Keratinocyte (primary cell): ENCODE measurements at regions not wholly inside any gene's neighbourhood (a gene's known extent, or its start where the extent isn't known, plus 50 kb on each side); places are given as distances from the start of the nearest gene placed in this dataset.

ENCODE experiments used
- DNase-seq: peaks from one replicate; pipeline ENCODE4 v3.0.0-alpha.2; 2011; ENCODE audit warnings: low read depth, missing footprints, low spot score
- FAIRE-seq: peaks from 2 replicates; lab custom pipeline; 2011; peaks lifted over from hg19 to GRCh38; lab: Jason Lieb, UNC
- H2AFZ ChIP-seq: 2 replicates; pipeline ENCODE4 v1.6.0; 2012; ENCODE audit warnings: low read length, control low read depth, inconsistent platforms; ENCODE audit not compliant: control insufficient read depth
- H3K27ac ChIP-seq: 2 replicates; pipeline ENCODE4 v1.5.1; 2011; ENCODE audit warnings: low read length; ENCODE audit not compliant: control insufficient read depth, insufficient read depth
- H3K27me3 ChIP-seq: 3 replicates; pipeline ENCODE4 v1.6.0; 2011; ENCODE audit warnings: low read length; ENCODE audit not compliant: control insufficient read depth, insufficient read depth; ENCODE audit errors: extremely low read depth
- H3K36me3 ChIP-seq, 2 experiments: 2 replicates in 1 of 2; 3 replicates in 1 of 2; pipeline ENCODE4 v1.5.1; 2011; ENCODE audit warnings: low read length in 2 of 2, mild to moderate bottlenecking in 1 of 2; ENCODE audit not compliant: control insufficient read depth in 2 of 2, insufficient read depth in 2 of 2; ENCODE audit errors: extremely low read depth in 1 of 2
- H3K4me1 ChIP-seq: 3 replicates; pipeline ENCODE4 v1.5.1; 2011; ENCODE audit warnings: low read length; ENCODE audit not compliant: control insufficient read depth, insufficient read depth; ENCODE audit errors: extremely low read depth
- H3K4me2 ChIP-seq: 3 replicates; pipeline ENCODE4 v1.6.0; 2011; ENCODE audit warnings: low read depth, low read length; ENCODE audit not compliant: control insufficient read depth, insufficient read depth; ENCODE audit errors: extremely low read depth
- H3K4me3 ChIP-seq, 3 experiments: fragments of 200-600 bp in 1 of 3; sonication (generic) in 1 of 3; 2 replicates in 2 of 3; 3 replicates in 1 of 3; pipeline ENCODE4 v1.5.1; 2011 to 2016; ENCODE audit warnings: low read length in 3 of 3, mild to moderate bottlenecking in 3 of 3, control low read depth in 2 of 3, inconsistent platforms in 1 of 3, low read depth in 1 of 3, mixed read lengths in 1 of 3, mixed run types in 1 of 3, moderate library complexity in 1 of 3; ENCODE audit not compliant: control insufficient read depth in 2 of 3, insufficient read depth in 2 of 3; ENCODE audit errors: extremely low read depth in 1 of 3
- H3K79me2 ChIP-seq: 2 replicates; pipeline ENCODE4 v1.6.0; 2012; ENCODE audit warnings: low read length; ENCODE audit not compliant: control insufficient read depth, insufficient read depth
- H3K9ac ChIP-seq: 3 replicates; pipeline ENCODE4 v1.6.0; 2011; ENCODE audit warnings: low read length; ENCODE audit not compliant: control insufficient read depth, insufficient read depth; ENCODE audit errors: extremely low read depth
- H3K9me1 ChIP-seq: 3 replicates; pipeline ENCODE4 v1.6.0; 2011; ENCODE audit warnings: low read length; ENCODE audit not compliant: control insufficient read depth, insufficient read depth; ENCODE audit errors: extremely low read depth
- H3K9me3 ChIP-seq: 2 replicates; pipeline ENCODE4 v1.5.1; 2012; ENCODE audit warnings: low read depth, low read length; ENCODE audit not compliant: control insufficient read depth
- H4K20me1 ChIP-seq: 3 replicates; pipeline ENCODE4 v1.6.0; 2011; ENCODE audit warnings: low read length; ENCODE audit not compliant: control insufficient read depth, insufficient read depth; ENCODE audit errors: extremely low read depth
- CTCF ChIP-seq, 3 experiments: IDR thresholded peaks in 1 of 3; conservative IDR thresholded peaks in 1 of 3; optimal IDR thresholded peaks in 1 of 3; 2 replicates in 2 of 3; 3 replicates in 1 of 3; pipeline versions ENCODE3 to v1.5.1; 2011; ENCODE audit warnings: low read length in 3 of 3, mild to moderate bottlenecking in 3 of 3, moderate library complexity in 2 of 3, control low read depth in 1 of 3, inconsistent platforms in 1 of 3; ENCODE audit not compliant: insufficient read depth in 2 of 3; ENCODE audit errors: extremely low read depth in 1 of 3
- EZH2 ChIP-seq: IDR thresholded peaks from one replicate; pipeline ENCODE4 v1.6.1; 2012; ENCODE audit warnings: inconsistent platforms, mild to moderate bottlenecking, low read length, moderate library complexity
- dilution Hi-C: fragments of 300-500 bp; cut with MboI; formaldehyde crosslinking; loops from one replicate; pipeline ENCODE4 v1.7.0; 2020; ENCODE audit warnings: low sequenced_read_pairs; ENCODE audit not compliant: extremely low pct_ligation_motif_present

GRCh38 chr20:39660965-39661364, 698.8 kb downstream of the DHX35 start:
- Histone ChIP-seq H3K27ac (no peak overlapping the region), H3K4me2 (no peak overlapping the region)

DNA sequence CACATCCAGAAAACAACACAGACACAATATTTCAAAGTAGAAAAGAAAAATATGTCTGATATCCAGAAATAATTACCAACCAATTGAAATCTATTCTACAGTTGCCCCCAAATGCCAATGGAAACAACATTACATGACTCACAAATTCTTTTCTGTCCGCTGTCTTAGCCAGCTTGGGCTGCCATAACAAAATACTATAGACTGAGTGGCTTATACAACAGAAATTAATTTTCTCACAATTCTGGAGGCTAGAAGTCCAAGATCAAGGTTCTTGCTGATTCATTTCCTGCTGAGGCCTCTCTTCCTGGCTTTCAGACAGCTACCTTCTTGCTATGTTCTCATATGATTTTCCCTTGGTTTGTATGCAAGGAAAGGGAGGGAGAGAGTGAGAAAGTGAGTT, 698.1 kb downstream of the DHX35 start:
- no peak for TF ChIP-seq CTCF (optimal IDR thresholded peaks at IDR 0.05 in 1 of 3, IDR thresholded peaks at IDR 0.05 in 1 of 3, conservative IDR thresholded peaks at IDR 0.05 in 1 of 3; ENCODE audit: extremely low read depth in 1 of 3, insufficient read depth in 2 of 3, low read length in 3 of 3)
- TF ChIP-seq EZH2, result no peak
- Histone ChIP-seq H2AFZ (no peak overlapping the region), H3K9me1 (no peaks in the 10 kb centered on the region), H3K36me3 (no peaks in the 10 kb centered on the region), H3K4me2 (no peak overlapping the region), H3K79me2 (no peaks in the 10 kb centered on the region), H3K4me3 (no peak overlapping the region), H3K27me3 (no peaks in the 10 kb centered on the region), H4K20me1 (no peaks in the 10 kb centered on the region), H3K4me1 (peaks cover 10% of the 10 kb centered on the region), H3K9ac (no peak overlapping the region), H3K9me3 (no peaks in the 10 kb centered on the region), H3K27ac (no peak overlapping the region)
- DNase-seq (no peak), FAIRE-seq (no peak)
- dilution Hi-C loops, result no loop called here

More at GRCh38 chr20:39660965-39661364, 698.8 kb downstream of the DHX35 start:
- Histone ChIP-seq H3K79me2 (no peaks in the 10 kb centered on the region), H4K20me1 (no peaks in the 10 kb centered on the region), H3K4me1 (peaks cover 10% of the 10 kb centered on the region), H3K9me1 (no peaks in the 10 kb centered on the region), H3K9ac (no peak overlapping the region), H3K27me3 (no peaks in the 10 kb centered on the region), H3K9me3 (no peaks in the 10 kb centered on the region), H2AFZ (no peak overlapping the region), H3K4me3 (no peak overlapping the region), H3K36me3 (no peaks in the 10 kb centered on the region)
- dilution Hi-C loops, result no loop called here
- FAIRE-seq (no peak), DNase-seq (no peak)
- TF ChIP-seq EZH2 (no peak), CTCF (optimal IDR thresholded peaks at IDR 0.05 in 1 of 3, IDR thresholded peaks at IDR 0.05 in 1 of 3, conservative IDR thresholded peaks at IDR 0.05 in 1 of 3; ENCODE audit: extremely low read depth in 1 of 3, insufficient read depth in 2 of 3, low read length in 3 of 3) (no peak)
